HG02763 (cell line): ENCODE measurements at regions not wholly inside any gene's neighbourhood (a gene's known extent, or its start where the extent isn't known, plus 50 kb on each side); places are given as distances from the start of the nearest gene placed in this dataset.
A peak's percentile ranks its signal among the peaks of the same experiment; 100 is the strongest.

Experiments
- ATAC-seq: cut with Tn5 transposase; IDR thresholded peaks from one replicate; pipeline ENCODE4 v1.9.1; 2021; ENCODE audit warnings: mild to moderate bottlenecking, moderate library complexity; ENCODE audit not compliant: unreplicated experiment

DNA sequence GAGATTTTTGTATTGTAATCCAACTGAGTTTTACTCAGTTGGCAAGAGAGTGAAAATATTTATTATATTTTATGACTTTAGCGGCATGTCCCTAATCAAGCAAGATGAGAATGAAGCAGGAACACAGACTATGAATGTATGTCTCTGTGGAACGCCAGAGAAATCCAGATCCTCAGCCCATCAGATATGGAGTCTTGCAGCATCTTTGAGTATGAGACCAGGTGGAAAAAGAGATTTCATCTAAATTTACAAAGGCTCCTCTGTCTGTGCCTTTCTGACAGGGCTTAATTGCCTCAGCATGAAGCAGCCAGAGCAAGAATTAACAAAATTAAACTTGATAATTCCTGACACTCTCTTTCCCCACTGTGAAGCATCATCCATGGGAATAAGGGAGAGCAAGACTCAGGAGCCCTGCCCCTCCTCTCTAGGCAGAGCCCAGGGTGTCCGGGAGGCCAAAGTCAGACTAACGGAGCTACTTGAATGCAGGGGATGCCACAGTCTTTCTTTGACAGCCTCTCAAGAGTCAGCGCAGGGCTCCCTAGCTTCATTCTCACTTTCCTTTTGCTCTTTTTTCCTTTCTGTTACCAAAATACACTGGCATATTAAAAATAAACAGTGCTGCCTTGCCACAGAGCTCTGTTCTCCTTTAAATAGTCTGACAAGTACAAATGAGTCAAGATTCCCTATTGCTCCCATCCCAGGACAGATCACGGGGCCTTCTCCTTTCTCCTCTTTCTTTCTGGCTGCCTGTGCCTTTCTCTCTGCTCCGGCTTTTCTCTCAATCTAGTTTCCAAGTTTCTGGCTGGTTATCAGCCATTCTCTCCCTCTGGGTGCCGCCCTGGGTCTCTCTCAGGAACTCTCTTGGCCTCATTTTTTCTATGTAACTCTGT is 132.2 kb upstream of the INHBA start:
- ATAC-seq, result no peak

- no peak for ATAC-seq
Measured at GRCh38 chr7:41832941-41833340, 130.1 kb upstream of the INHBA start.

GRCh38 chr7:41830271-41830670 is 127.4 kb upstream of the INHBA start:
- no peak for ATAC-seq

GRCh38 chr7:41828911-41829310 is 126.0 kb upstream of the INHBA start:
- no peak for ATAC-seq

GRCh38 chr7:41826641-41827040 is 123.8 kb upstream of the INHBA start:
- ATAC-seq, result no peak

- no peak for ATAC-seq
Measured at GRCh38 chr7:41825927-41826480, 123.1 kb upstream of the INHBA start.

- ATAC-seq, result no peak
Measured at GRCh38 chr7:41824284-41824683, 121.4 kb upstream of the INHBA start.

- ATAC-seq, result no peak
Measured at GRCh38 chr7:41822259-41822817, 119.4 kb upstream of the INHBA start.

DNA sequence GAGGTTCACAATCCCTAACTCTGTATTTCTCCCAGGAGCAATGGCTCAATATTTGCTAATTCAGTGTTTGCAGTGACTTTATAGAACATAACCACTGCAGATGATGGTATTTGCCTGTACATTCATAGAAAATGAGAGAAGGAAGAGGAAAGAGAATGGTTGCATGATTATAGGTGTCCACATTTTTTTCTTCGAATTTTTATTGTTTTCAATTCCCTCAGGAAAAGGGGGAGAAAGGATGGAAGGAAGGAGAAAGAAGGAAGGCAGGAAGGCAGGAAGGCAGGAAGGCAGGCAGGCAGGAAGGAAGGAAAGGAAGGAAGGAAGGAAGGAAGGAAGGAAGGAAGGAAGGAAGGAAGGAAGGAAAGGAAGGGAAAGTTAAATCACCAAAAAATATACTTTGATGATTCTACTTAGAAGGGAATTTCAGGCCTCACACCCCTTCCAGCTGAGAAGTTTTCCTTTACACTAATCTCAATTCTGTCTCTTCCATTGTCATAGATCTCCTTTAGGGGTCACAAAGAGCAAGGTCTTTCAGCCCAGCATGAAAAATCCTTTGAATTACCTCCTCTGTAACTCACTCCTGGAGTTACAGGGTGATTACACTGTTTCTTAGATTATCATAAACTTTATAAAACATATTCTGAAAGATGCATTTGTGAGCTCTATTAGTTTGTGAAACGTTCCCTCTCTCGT is 118.8 kb upstream of the INHBA start:
- ATAC-seq, result no peak

- no peak for ATAC-seq
Measured at GRCh38 chr7:41820111-41820671, 117.3 kb upstream of the INHBA start.

- ATAC-seq, result no peak
Measured at GRCh38 chr7:41819645-41820044, 116.8 kb upstream of the INHBA start.

DNA sequence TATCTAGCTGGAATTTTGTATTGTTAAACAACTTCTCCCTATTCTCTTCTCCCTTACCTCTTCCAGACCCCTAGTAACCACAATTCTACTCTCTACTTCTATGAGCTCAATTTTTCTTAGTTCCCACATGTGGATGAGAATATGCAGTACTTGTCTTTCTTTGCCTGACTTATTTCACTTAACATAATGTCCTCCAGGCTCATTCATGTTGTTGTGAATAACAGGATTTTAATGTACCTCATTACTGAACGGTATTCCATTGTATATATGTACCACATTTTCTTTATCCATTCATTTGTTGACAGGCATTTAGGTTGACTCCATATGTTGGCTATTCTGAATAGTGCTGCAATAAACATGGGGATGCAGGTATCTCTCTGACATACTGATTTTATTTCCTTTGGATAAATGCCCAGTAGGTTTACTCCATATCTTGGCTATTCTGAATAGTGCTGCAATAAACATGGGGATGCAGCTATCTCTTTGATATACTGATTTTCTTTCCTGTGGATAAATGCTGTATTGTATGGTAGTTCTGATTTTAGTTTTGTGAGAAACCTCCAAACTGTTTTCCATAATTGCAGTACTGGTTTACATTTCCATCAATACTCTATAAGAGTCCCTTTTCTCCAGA is 116.0 kb upstream of the INHBA start:
- ATAC-seq, result no peak

DNA sequence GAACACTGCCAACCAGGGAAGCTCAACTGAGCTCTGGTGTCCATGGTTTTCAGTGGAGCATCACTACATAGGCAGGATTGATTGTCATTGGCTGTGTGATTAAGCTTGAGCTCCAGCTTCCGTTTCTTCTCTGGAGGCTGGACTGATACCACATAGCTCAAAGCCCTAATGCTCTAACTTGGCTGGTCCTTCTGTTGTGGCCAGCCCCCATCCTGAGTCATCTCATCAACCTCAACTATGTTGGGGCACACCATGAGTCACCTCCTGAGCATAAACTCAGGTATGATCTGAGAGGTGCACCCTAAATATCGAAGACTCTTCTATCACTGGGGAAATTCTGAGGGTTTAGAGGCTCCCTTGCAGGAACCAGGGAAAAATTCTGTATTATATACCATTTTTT is 114.5 kb upstream of the INHBA start:
- ATAC-seq, result no peak

- ATAC-seq, result peak; percentile 52
Measured at GRCh38 chr7:41816111-41816510, 113.2 kb upstream of the INHBA start.

GRCh38 chr7:41814888-41815287 is 112.0 kb upstream of the INHBA start:
- ATAC-seq, result no peak

GRCh38 chr7:41813286-41813685 is 110.4 kb upstream of the INHBA start:
- ATAC-seq, result no peak

- ATAC-seq, result no peak
Measured at GRCh38 chr7:41811941-41812340, 109.1 kb upstream of the INHBA start.

DNA sequence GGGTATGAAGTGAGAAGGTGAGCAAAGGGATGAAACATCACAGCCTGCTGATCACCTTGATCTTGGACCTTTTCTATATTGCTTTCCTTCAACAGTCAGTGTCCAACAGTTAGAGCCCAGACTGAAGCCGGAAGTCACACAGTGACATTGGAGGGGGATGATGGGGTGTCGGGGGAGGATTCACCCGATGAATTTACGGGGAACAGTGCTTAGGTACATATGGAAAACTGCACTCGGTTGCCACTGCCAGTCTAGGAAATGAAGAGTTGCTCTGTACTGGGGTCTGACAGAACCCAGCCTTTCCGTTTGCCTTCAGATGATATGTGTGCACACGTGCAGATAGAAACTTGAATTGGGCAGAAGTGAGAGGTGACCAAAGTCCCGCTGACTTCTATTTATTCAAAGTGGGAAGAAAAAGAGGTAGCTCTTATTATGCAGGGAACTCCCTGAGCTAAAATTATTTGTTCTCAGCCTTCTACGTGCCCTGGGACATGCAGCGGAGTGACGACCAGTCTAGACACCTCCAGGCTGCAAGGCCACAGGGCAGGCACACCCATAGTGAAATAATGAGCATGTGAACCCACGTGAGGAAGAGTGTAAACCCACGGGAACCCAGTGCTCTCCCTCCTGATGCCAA is 107.2 kb upstream of the INHBA start:
- ATAC-seq, result peak; percentile 93

DNA sequence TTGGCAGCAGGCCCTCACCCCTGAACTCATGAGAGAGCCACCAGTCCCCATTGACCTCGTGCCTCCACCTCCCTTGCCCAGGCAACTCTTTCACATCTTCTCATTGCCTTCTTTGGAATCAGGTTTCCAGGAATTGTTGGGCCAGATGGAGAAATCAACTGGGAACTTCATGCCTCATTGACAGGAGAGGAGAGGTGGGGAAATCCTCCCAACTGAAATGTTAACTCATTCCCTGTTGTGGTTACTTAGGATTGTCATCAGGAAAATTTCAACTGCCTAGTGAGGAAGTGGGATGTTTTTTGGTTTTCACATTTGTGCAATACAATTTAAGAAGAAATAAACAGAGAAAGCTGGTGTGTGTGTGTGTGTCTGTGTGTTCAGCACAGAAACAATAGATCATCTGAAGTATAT is 106.6 kb upstream of the INHBA start:
- no peak for ATAC-seq

GRCh38 chr7:41809116-41809515 is 106.2 kb upstream of the INHBA start:
- ATAC-seq, result no peak
